MM.1S (cell line): ENCODE measurements at regions not wholly inside any gene's neighbourhood (a gene's known extent, or its start where the extent isn't known, plus 50 kb on each side); places are given as distances from the start of the nearest gene placed in this dataset.
A peak's percentile ranks its signal among the peaks of the same experiment; 100 is the strongest.
"Not testable (repeated sequence)": the region's sequence is repeated elsewhere in the genome, so short reads cannot be mapped to it uniquely, and the experiment has no call there.

ENCODE experiments used
- DNase-seq: peaks from one replicate; pipeline ENCODE4 v3.0.0-alpha.2; 2015
- H2AFZ ChIP-seq: fragments of 300-600 bp; sonication (generic); 2 replicates; pipeline ENCODE4 v1.6.0; 2016; ENCODE audit warnings: antibody characterized with exemption, low read length
- H3F3A ChIP-seq: fragments of 300-600 bp; sonication (generic); 2 replicates; pipeline ENCODE4 v1.6.1; 2016; ENCODE audit warnings: mild to moderate bottlenecking, antibody characterized with exemption, low read length, moderate library complexity, mixed read lengths; ENCODE audit not compliant: insufficient read depth
- H3K27ac ChIP-seq: fragments of 300-600 bp; sonication (generic); 2 replicates; pipeline ENCODE4 v1.5.1; 2016; ENCODE audit warnings: mild to moderate bottlenecking, low read length
- H3K27me3 ChIP-seq: fragments of 300-600 bp; sonication (generic); replicated peaks from 2 replicates; pipeline ENCODE4 v1.6.0; 2016; ENCODE audit warnings: low read length; ENCODE audit not compliant: insufficient read depth
- H3K36me3 ChIP-seq: fragments of 300-600 bp; sonication (generic); replicated peaks from 2 replicates; pipeline ENCODE4 v1.6.1; 2016; ENCODE audit warnings: mild to moderate bottlenecking, low read length, mixed read lengths; ENCODE audit not compliant: insufficient read depth
- H3K4me1 ChIP-seq: fragments of 300-600 bp; sonication (generic); 2 replicates; pipeline ENCODE4 v1.6.1; 2016; ENCODE audit warnings: low read length, mixed read lengths
- H3K4me2 ChIP-seq: fragments of 300-600 bp; sonication (generic); 2 replicates; pipeline ENCODE4 v1.6.0; 2016; ENCODE audit warnings: low read depth, low read length
- H3K4me3 ChIP-seq: fragments of 300-600 bp; sonication (generic); 2 replicates; pipeline ENCODE4 v1.5.1; 2016; ENCODE audit warnings: low read length, mixed read lengths
- H3K79me2 ChIP-seq: fragments of 300-600 bp; sonication (generic); 2 replicates; pipeline ENCODE4 v1.6.1; 2016; ENCODE audit warnings: mixed run types, low read length, mixed read lengths
- H3K9ac ChIP-seq: fragments of 300-600 bp; sonication (generic); 2 replicates; pipeline ENCODE4 v1.6.1; 2016; ENCODE audit warnings: low read length, mixed read lengths
- H3K9me2 ChIP-seq: fragments of 300-600 bp; sonication (generic); replicated peaks from 2 replicates; pipeline ENCODE4 v1.6.1; 2016; ENCODE audit warnings: mild to moderate bottlenecking, low read length, mixed read lengths; ENCODE audit not compliant: insufficient read depth
- H3K9me3 ChIP-seq: fragments of 300-600 bp; sonication (generic); replicated peaks from 2 replicates; pipeline ENCODE4 v1.6.1; 2016; ENCODE audit warnings: mild to moderate bottlenecking, low read length, mixed read lengths; ENCODE audit not compliant: insufficient read depth
- H4K20me1 ChIP-seq: fragments of 300-600 bp; sonication (generic); 2 replicates; pipeline ENCODE4 v1.6.1; 2016; ENCODE audit warnings: mild to moderate bottlenecking, low read length, moderate library complexity, mixed read lengths; ENCODE audit not compliant: insufficient read depth
- CTCF ChIP-seq: fragments of 300-600 bp; sonication (generic); IDR thresholded peaks from 2 replicates; pipeline ENCODE4 v1.5.1; 2016; ENCODE audit warnings: antibody characterized with exemption, low read length, mixed read lengths
- EZH2 ChIP-seq: fragments of 300-600 bp; sonication (generic); optimal IDR thresholded peaks from 2 replicates; pipeline ENCODE3; 2017; ENCODE audit warnings: low read depth, mild to moderate bottlenecking, antibody characterized with exemption, low read length, mixed read lengths
- EZH2phosphoT487 ChIP-seq: fragments of 300-600 bp; sonication (generic); IDR thresholded peaks from 2 replicates; pipeline ENCODE4 v1.6.1; 2018; ENCODE audit warnings: antibody characterized with exemption, low read length

- no peak for TF ChIP-seq EZH2
These were observed 174.1 kb upstream of the ETV3 start for GRCh38 chr1:157312082-157312812.

GRCh38 chr1:157311730-157312081 lies 173.5 kb upstream of the ETV3 start:
- no peak overlapping the region for H3K9ac ChIP-seq
- no peaks in the 10 kb centered on the region for H4K20me1 ChIP-seq
- no peak overlapping the region for H3K27ac ChIP-seq
- H3K4me1 ChIP-seq, result peaks cover 21% of the 10 kb centered on the region
- H3K9me3 ChIP-seq, result no peaks in the 10 kb centered on the region
- DNase-seq, result no peak
- H3K9me2 ChIP-seq, result no peaks in the 10 kb centered on the region
- H3F3A ChIP-seq, result no peaks in the 10 kb centered on the region
- no peak overlapping the region for H2AFZ ChIP-seq
- H3K79me2 ChIP-seq, result no peaks in the 10 kb centered on the region
- no peak overlapping the region for H3K4me3 ChIP-seq
- no peaks in the 10 kb centered on the region for H3K27me3 ChIP-seq
- TF ChIP-seq CTCF (no peak), EZH2 (no peak), EZH2phosphoT487 (no peak)
- no peak overlapping the region for H3K4me2 ChIP-seq
- H3K36me3 ChIP-seq, result no peaks in the 10 kb centered on the region

More at GRCh38 chr1:157312082-157312812, 174.1 kb upstream of the ETV3 start:
- no peak overlapping the region for H3K27ac ChIP-seq
- no peak overlapping the region for H3K9ac ChIP-seq
- no peaks in the 10 kb centered on the region for H3K36me3 ChIP-seq
- H3K9me3 ChIP-seq, result no peaks in the 10 kb centered on the region
- H3K4me2 ChIP-seq, result no peak overlapping the region
- peaks cover 15% of the 10 kb centered on the region for H3K4me1 ChIP-seq
- no peaks in the 10 kb centered on the region for H3F3A ChIP-seq
- no peaks in the 10 kb centered on the region for H3K27me3 ChIP-seq
- H3K4me3 ChIP-seq, result no peak overlapping the region
- H3K9me2 ChIP-seq, result no peaks in the 10 kb centered on the region
- DNase-seq, result no peak
- no peaks in the 10 kb centered on the region for H3K79me2 ChIP-seq
- no peak overlapping the region for H2AFZ ChIP-seq
- no peaks in the 10 kb centered on the region for H4K20me1 ChIP-seq

GRCh38 chr1:157310805-157311729 lies 172.9 kb upstream of the ETV3 start:
- not testable (repeated sequence) for H3K79me2 ChIP-seq, H3K4me2 ChIP-seq, H2AFZ ChIP-seq, H3K9me3 ChIP-seq, H3K36me3 ChIP-seq, H3K27ac ChIP-seq, H3K4me3 ChIP-seq, H3K9ac ChIP-seq, H4K20me1 ChIP-seq, H3K9me2 ChIP-seq, H3K27me3 ChIP-seq, H3F3A ChIP-seq
- H3K4me1 ChIP-seq, result peaks cover 23% of the 10 kb centered on the region
- peak; percentile 76 for DNase-seq
- TF ChIP-seq CTCF, result peak; percentile 56

GRCh38 chr1:157310401-157310800 lies 172.2 kb upstream of the ETV3 start:
- Histone ChIP-seq H3K4me2 (no peak overlapping the region), H3F3A (no peaks in the 10 kb centered on the region), H3K27ac (no peak overlapping the region), H3K36me3 (no peaks in the 10 kb centered on the region), H3K79me2 (no peaks in the 10 kb centered on the region), H3K27me3 (no peaks in the 10 kb centered on the region), H3K4me3 (no peak overlapping the region), H3K9ac (no peak overlapping the region), H3K4me1 (peaks cover 23% of the 10 kb centered on the region), H4K20me1 (no peaks in the 10 kb centered on the region), H3K9me3 (no peaks in the 10 kb centered on the region), H2AFZ (no peak overlapping the region), H3K9me2 (no peaks in the 10 kb centered on the region)
- DNase-seq, result no peak
- no peak for TF ChIP-seq EZH2phosphoT487
- TF ChIP-seq EZH2, result no peak
- TF ChIP-seq CTCF, result no peak
